ENCODE measurements at regions not wholly inside any gene's neighbourhood (a gene's known extent, or its start where the extent isn't known, plus 50 kb on each side); places are given as distances from the start of the nearest gene placed in this dataset.
"Not testable (repeated sequence)": the region's sequence is repeated elsewhere in the genome, so short reads cannot be mapped to it uniquely, and the experiment has no call there.

- DNase-seq (ENCODE audit: low spot score): no peak
- no peak overlapping the region for H3K4me3 Mint-ChIP-seq
- no peaks in the 10 kb centered on the region for H3K4me1 Mint-ChIP-seq (ENCODE audit: low read depth)
- no peaks in the 10 kb centered on the region for H3K27me3 Mint-ChIP-seq (ENCODE audit: insufficient read depth)
- no peak overlapping the region for H3K27ac Mint-ChIP-seq
- H3K9me3 Mint-ChIP-seq: peaks cover 7% of the 10 kb centered on the region
- intact Hi-C loops (cut with micrococcal nuclease): no loop called here
- no peaks in the 10 kb centered on the region for H3K36me3 Mint-ChIP-seq (ENCODE audit: low read depth)
Observed at GRCh38 chr22:34622602-34623001, 443.4 kb upstream of the ISX start.

GRCh38 chr22:34623580-34623979, 442.4 kb upstream of the ISX start:
- no peaks in the 10 kb centered on the region for H3K27me3 Mint-ChIP-seq (ENCODE audit: insufficient read depth)
- H3K36me3 Mint-ChIP-seq (ENCODE audit: low read depth): no peaks in the 10 kb centered on the region
- H3K27ac Mint-ChIP-seq: no peak overlapping the region
- intact Hi-C loops (cut with micrococcal nuclease): no loop called here
- H3K4me1 Mint-ChIP-seq (ENCODE audit: low read depth): no peaks in the 10 kb centered on the region
- DNase-seq (ENCODE audit: low spot score): no peak
- H3K9me3 Mint-ChIP-seq: peaks cover 11% of the 10 kb centered on the region
- H3K4me3 Mint-ChIP-seq: no peak overlapping the region

GRCh38 chr22:34625892-34626291, 440.1 kb upstream of the ISX start:
- H3K4me3 Mint-ChIP-seq; H3K36me3 Mint-ChIP-seq (ENCODE audit: low read depth); H3K4me1 Mint-ChIP-seq (ENCODE audit: low read depth); DNase-seq (ENCODE audit: low spot score); H3K27ac Mint-ChIP-seq; H3K9me3 Mint-ChIP-seq; H3K27me3 Mint-ChIP-seq (ENCODE audit: insufficient read depth); intact Hi-C loops (cut with micrococcal nuclease): not testable (repeated sequence)

DNA sequence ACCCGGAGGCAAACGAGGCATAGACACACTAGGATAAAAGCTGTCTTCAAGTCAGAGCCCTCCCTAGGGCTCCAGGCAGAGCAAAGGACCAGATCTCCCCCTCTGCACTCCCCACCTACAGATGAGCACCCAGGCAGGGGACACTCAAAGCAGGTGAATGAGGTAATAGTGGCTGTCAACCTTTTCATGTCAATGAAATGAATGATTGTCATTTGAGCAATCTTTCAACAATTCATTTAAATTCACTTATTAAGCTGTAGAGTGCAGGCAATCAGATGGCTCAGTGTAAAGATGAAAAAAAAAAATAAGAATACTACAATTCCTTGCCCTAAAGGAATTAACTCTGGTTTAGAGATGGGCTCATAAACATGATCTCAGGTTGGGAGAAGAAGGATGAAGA, 427.8 kb upstream of the ISX start:
- no peak overlapping the region for H3K4me3 Mint-ChIP-seq
- H3K9me3 Mint-ChIP-seq: peaks cover 3% of the 10 kb centered on the region
- H3K27me3 Mint-ChIP-seq (ENCODE audit: insufficient read depth): no peaks in the 10 kb centered on the region
- H3K27ac Mint-ChIP-seq: no peak overlapping the region
- intact Hi-C loops (cut with micrococcal nuclease): no loop called here
- no peak for DNase-seq (ENCODE audit: low spot score)
- H3K36me3 Mint-ChIP-seq (ENCODE audit: low read depth): no peaks in the 10 kb centered on the region
- no peaks in the 10 kb centered on the region for H3K4me1 Mint-ChIP-seq (ENCODE audit: low read depth)

- H3K9me3 Mint-ChIP-seq: peaks cover 11% of the 10 kb centered on the region
- no peak overlapping the region for H3K4me3 Mint-ChIP-seq
- H3K4me1 Mint-ChIP-seq (ENCODE audit: low read depth): no peaks in the 10 kb centered on the region
- no peak for DNase-seq (ENCODE audit: low spot score)
- H3K27ac Mint-ChIP-seq: no peak overlapping the region
- no peaks in the 10 kb centered on the region for H3K36me3 Mint-ChIP-seq (ENCODE audit: low read depth)
- no peaks in the 10 kb centered on the region for H3K27me3 Mint-ChIP-seq (ENCODE audit: insufficient read depth)
- intact Hi-C loops (cut with micrococcal nuclease): no loop called here
Observed at GRCh38 chr22:34639911-34640310, 426.0 kb upstream of the ISX start.

DNA sequence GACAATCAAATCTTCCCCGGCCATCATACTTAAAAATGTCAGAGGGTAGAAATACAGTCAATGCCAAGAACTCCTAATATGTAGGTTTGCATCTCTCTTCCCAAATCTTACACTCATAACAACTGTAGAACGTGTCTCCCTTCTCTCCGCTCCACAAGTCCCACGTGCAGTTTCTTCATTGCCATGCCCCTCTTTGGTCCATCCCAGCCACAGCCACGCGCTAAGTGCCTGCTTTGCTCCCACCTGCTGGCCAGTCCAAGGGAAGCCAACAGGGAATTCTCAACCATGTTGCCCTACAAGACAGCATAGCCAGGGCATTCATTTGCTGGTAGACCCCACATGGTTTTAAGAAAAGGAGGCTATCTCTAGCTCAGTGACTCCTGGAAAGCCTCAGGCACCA, 420.6 kb upstream of the ISX start:
- intact Hi-C loops (cut with micrococcal nuclease): no loop called here
- peaks cover 8% of the 10 kb centered on the region for H3K9me3 Mint-ChIP-seq
- H3K4me3 Mint-ChIP-seq: no peak overlapping the region
- no peaks in the 10 kb centered on the region for H3K4me1 Mint-ChIP-seq (ENCODE audit: low read depth)
- H3K27ac Mint-ChIP-seq: no peak overlapping the region
- H3K27me3 Mint-ChIP-seq (ENCODE audit: insufficient read depth): no peaks in the 10 kb centered on the region
- H3K36me3 Mint-ChIP-seq (ENCODE audit: low read depth): no peaks in the 10 kb centered on the region
- no peak for DNase-seq (ENCODE audit: low spot score)

- H3K4me3 Mint-ChIP-seq: no peak overlapping the region
- intact Hi-C loops (cut with micrococcal nuclease): no loop called here
- H3K27me3 Mint-ChIP-seq (ENCODE audit: insufficient read depth): no peaks in the 10 kb centered on the region
- H3K27ac Mint-ChIP-seq: no peak overlapping the region
- H3K4me1 Mint-ChIP-seq (ENCODE audit: low read depth): no peaks in the 10 kb centered on the region
- peaks cover 19% of the 10 kb centered on the region for H3K9me3 Mint-ChIP-seq
- H3K36me3 Mint-ChIP-seq (ENCODE audit: low read depth): no peaks in the 10 kb centered on the region
- no peak for DNase-seq (ENCODE audit: low spot score)
Observed at GRCh38 chr22:34669001-34669400, 397.0 kb upstream of the ISX start.

- not testable (repeated sequence) for H3K9me3 Mint-ChIP-seq; H3K4me1 Mint-ChIP-seq (ENCODE audit: low read depth); H3K36me3 Mint-ChIP-seq (ENCODE audit: low read depth)
Observed at GRCh38 chr22:34683031-34683430, 382.9 kb upstream of the ISX start.

GRCh38 chr22:34684278-34684677, 381.7 kb upstream of the ISX start:
- H3K4me1 Mint-ChIP-seq (ENCODE audit: low read depth); H3K36me3 Mint-ChIP-seq (ENCODE audit: low read depth); H3K4me3 Mint-ChIP-seq; H3K27me3 Mint-ChIP-seq (ENCODE audit: insufficient read depth); intact Hi-C loops (cut with micrococcal nuclease); H3K9me3 Mint-ChIP-seq; H3K27ac Mint-ChIP-seq; DNase-seq (ENCODE audit: low spot score): not testable (repeated sequence)

More at GRCh38 chr22:34683031-34683430, 382.9 kb upstream of the ISX start:
- H3K27me3 Mint-ChIP-seq (ENCODE audit: insufficient read depth); intact Hi-C loops (cut with micrococcal nuclease); H3K27ac Mint-ChIP-seq; DNase-seq (ENCODE audit: low spot score); H3K4me3 Mint-ChIP-seq: not testable (repeated sequence)

DNA sequence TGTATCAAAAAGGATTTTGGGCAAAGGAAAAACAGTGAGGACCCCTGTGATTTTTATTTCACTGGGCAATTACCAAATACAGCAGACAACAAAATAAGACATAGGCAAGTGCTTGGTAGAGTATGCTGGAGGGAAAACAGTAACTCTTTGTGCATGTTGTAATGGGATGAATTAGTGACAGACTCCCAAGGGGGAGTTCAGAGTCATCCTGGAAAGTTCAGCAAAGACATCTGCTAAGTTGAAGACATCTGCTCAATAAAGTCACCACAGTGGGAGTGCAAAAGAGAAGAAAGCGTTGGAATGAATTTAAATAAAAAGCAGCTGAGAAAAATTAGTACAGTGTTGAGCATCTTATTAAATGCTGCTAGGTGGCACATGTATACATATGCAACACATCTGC, 378.8 kb upstream of the ISX start:
- Mint-ChIP-seq H3K27ac (no peak overlapping the region), H3K27me3 (ENCODE audit: insufficient read depth) (no peaks in the 10 kb centered on the region), H3K4me1 (ENCODE audit: low read depth) (no peaks in the 10 kb centered on the region), H3K9me3 (no peaks in the 10 kb centered on the region), H3K36me3 (ENCODE audit: low read depth) (no peaks in the 10 kb centered on the region), H3K4me3 (no peak overlapping the region)
- DNase-seq (ENCODE audit: low spot score): no peak
- intact Hi-C loops (cut with micrococcal nuclease): no loop called here

DNA sequence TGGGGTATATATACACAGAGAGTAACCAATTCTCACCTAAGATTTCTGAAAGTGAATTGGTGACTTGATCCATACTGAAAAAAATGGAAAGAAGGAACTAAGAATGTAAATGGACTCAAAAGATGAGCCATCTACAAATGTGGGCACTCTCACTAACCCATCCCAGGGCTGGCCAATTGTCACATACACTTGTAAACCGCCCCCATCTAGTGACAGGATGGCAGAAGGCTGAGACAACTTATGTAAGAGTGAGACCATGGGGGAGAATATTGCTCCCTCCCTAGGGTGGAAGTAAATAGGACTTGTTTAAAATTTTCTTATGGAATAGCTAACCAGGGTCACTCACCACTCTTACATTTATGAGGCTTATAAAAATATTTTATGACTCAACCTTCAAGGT, 377.1 kb upstream of the ISX start:
- no peak for DNase-seq (ENCODE audit: low spot score)
- H3K27ac Mint-ChIP-seq: no peak overlapping the region
- H3K27me3 Mint-ChIP-seq (ENCODE audit: insufficient read depth): no peaks in the 10 kb centered on the region
- H3K4me1 Mint-ChIP-seq (ENCODE audit: low read depth): no peaks in the 10 kb centered on the region
- intact Hi-C loops (cut with micrococcal nuclease): no loop called here
- no peaks in the 10 kb centered on the region for H3K36me3 Mint-ChIP-seq (ENCODE audit: low read depth)
- no peaks in the 10 kb centered on the region for H3K9me3 Mint-ChIP-seq
- H3K4me3 Mint-ChIP-seq: no peak overlapping the region

DNA sequence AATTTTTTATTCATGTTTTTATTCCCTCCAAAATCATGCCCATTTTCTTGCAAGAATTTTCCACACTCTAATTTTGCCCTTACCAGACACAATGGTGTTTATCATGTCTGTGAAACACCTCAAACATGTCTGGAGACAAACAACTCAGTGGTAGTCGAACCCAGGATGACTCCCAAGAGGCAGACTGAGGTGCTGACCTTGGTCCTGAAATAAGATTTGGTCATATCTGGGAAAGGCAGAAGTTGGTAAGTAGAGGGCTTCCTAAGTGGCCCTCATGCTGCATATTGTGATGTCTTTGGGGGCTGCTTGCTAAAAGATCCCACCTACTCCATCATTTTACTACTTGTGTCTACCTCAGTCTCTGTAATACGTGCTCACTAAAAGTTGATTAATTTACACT, 369.4 kb upstream of the ISX start:
- no peak overlapping the region for H3K4me3 Mint-ChIP-seq
- H3K27me3 Mint-ChIP-seq (ENCODE audit: insufficient read depth): no peaks in the 10 kb centered on the region

DNA sequence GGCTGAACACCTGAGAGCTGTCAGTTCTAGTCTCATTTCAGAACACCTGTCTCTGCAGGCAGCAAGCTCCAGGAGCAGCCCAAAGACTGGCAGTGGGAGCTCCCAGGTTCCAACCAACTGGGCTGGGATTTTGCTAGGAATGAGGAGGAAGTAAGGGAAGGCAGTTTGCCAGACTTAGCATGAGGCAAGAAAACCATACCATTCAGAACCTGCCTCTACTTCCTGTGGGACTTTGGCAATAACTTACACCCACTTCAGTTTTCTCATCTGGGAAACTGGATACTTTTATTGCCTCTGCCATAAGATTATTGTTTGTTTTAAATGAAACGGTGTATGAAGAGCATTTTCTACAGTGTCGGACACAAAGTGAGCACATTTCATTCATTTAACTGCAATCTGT, 363.7 kb upstream of the ISX start:
- no peaks in the 10 kb centered on the region for H3K27me3 Mint-ChIP-seq (ENCODE audit: insufficient read depth)
- DNase-seq (ENCODE audit: low spot score): no peak
- no peaks in the 10 kb centered on the region for H3K36me3 Mint-ChIP-seq (ENCODE audit: low read depth)
- no peak overlapping the region for H3K4me3 Mint-ChIP-seq
- intact Hi-C loops (cut with micrococcal nuclease): no loop called here
- no peak overlapping the region for H3K27ac Mint-ChIP-seq
- peaks cover 4% of the 10 kb centered on the region for H3K9me3 Mint-ChIP-seq
- no peaks in the 10 kb centered on the region for H3K4me1 Mint-ChIP-seq (ENCODE audit: low read depth)

More for the DNA sequence above, 369.4 kb upstream of the ISX start:
- DNase-seq (ENCODE audit: low spot score): no peak
- intact Hi-C loops (cut with micrococcal nuclease): no loop called here
- H3K27ac Mint-ChIP-seq: no peak overlapping the region
- peaks cover 4% of the 10 kb centered on the region for H3K9me3 Mint-ChIP-seq
- no peaks in the 10 kb centered on the region for H3K4me1 Mint-ChIP-seq (ENCODE audit: low read depth)
- H3K36me3 Mint-ChIP-seq (ENCODE audit: low read depth): no peaks in the 10 kb centered on the region

DNA sequence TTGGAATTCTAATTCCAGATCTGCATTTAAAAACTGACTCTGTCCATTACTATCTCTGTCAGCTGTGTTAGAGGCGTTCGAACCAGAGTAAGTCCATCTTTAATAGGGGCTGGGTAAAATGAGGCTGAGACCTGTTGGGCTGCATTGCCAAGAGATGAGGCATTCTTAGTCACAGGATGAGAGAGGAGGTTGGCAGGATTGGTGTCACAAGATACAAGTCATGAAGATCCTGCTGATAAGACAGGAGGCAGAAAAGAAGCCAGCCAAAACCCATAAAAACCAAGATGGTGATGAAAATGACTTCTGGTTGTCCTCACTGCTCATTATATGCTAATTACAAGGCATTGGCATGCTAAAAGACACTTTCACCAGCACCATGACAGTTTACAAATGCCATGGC, 356.3 kb upstream of the ISX start:
- H3K9me3 Mint-ChIP-seq: peaks cover 10% of the 10 kb centered on the region
- no peak for DNase-seq (ENCODE audit: low spot score)
- H3K4me1 Mint-ChIP-seq (ENCODE audit: low read depth): no peaks in the 10 kb centered on the region
- H3K27ac Mint-ChIP-seq: no peak overlapping the region
- no peak overlapping the region for H3K4me3 Mint-ChIP-seq
- H3K27me3 Mint-ChIP-seq (ENCODE audit: insufficient read depth): peaks cover 2% of the 10 kb centered on the region
- intact Hi-C loops (cut with micrococcal nuclease): no loop called here
- H3K36me3 Mint-ChIP-seq (ENCODE audit: low read depth): no peaks in the 10 kb centered on the region
